HepG2 (cell line): ENCODE measurements at regions not wholly inside any gene's neighbourhood (a gene's known extent, or its start where the extent isn't known, plus 50 kb on each side); places are given as distances from the start of the nearest gene placed in this dataset.

Source experiments
- ATAC-seq: fragments of 200-7000 bp; cut with Tn5 transposase; 3 replicates; pipeline ENCODE4 v1.9.1; 2020; ENCODE audit warnings: mild to moderate bottlenecking, moderate library complexity
- BruUV-seq: library from RNA; stranded (reverse); fragments of 400-500 nt; replicated peaks from 2 replicates; lab custom pipeline; 2021; lab: Mats Ljungman, UMichigan
- CTCF ChIA-PET: fragments of 300-600 bp; formaldehyde crosslinking; extraction: SDS; loops from one replicate; lab custom pipeline; 2021; ENCODE audit warnings: low total read pairs, inconsistent platforms, low intra/inter-chr PET ratio; lab: Yijun Ruan, JAX
- POLR2A ChIA-PET: fragments of 350-600 bp; sonication (Branson Sonifier 250); formaldehyde crosslinking; loops from one replicate; lab custom pipeline; 2020; ENCODE audit warnings: antibody characterized with exemption, inconsistent platforms; lab: Yijun Ruan, JAX
- DNase-seq: peaks from one replicate; pipeline ENCODE4 v3.0.0-alpha.2; 2015; ENCODE audit warnings: low spot score
- FAIRE-seq: peaks from 3 replicates; lab custom pipeline; 2011; peaks lifted over from hg19 to GRCh38; lab: Jason Lieb, UNC
- H2AFZ ChIP-seq: one replicate; pipeline ENCODE4 v1.6.1; 2011; ENCODE audit warnings: low read length, inconsistent platforms
- H3K27ac ChIP-seq: fragments of 300-600 bp; 3 replicates; pipeline ENCODE4 v1.8.0; 2011; ENCODE audit warnings: mixed run types, mild to moderate bottlenecking, mixed read lengths, low read length, inconsistent platforms; ENCODE audit not compliant: insufficient read depth; ENCODE audit errors: extremely low read length
- H3K27me3 ChIP-seq, 2 experiments: fragments of 200-600 bp in 1 of 2; 2 replicates in 1 of 2; 3 replicates in 1 of 2; pipeline versions ENCODE4 v1.6.0 to v1.8.0; 2011; ENCODE audit warnings: low read length in 2 of 2, mild to moderate bottlenecking in 2 of 2, moderate library complexity in 2 of 2, inconsistent platforms in 1 of 2; ENCODE audit not compliant: insufficient read depth in 2 of 2, control insufficient read depth in 1 of 2
- H3K36me3 ChIP-seq, 2 experiments: fragments of 200-600 bp in 1 of 2; replicated peaks in 1 of 2; 2 replicates in 1 of 2; 3 replicates in 1 of 2; pipeline versions ENCODE4 v1.5.1 to v1.8.0; 2011; ENCODE audit warnings: low read length in 2 of 2, inconsistent platforms in 1 of 2; ENCODE audit not compliant: insufficient read depth in 2 of 2, control insufficient read depth in 1 of 2
- H3K4me1 ChIP-seq: 2 replicates; pipeline ENCODE4 v1.5.1; 2012; ENCODE audit warnings: low read length, inconsistent platforms; ENCODE audit not compliant: insufficient read depth
- H3K4me2 ChIP-seq: 2 replicates; pipeline ENCODE4 v1.6.0; 2011; ENCODE audit warnings: low read depth, low read length, inconsistent platforms
- H3K4me3 ChIP-seq, 3 experiments: fragments of 200-600 bp in 1 of 3; sonication (generic), shearing (Covaris generic) in 1 of 3; replicated peaks in 1 of 3; 2 replicates each; pipeline ENCODE4 v1.5.1; 2011 to 2016; ENCODE audit warnings: low read length in 3 of 3, inconsistent platforms in 2 of 3, low read depth in 2 of 3, mild to moderate bottlenecking in 2 of 3, control low read depth in 1 of 3, mixed read lengths in 1 of 3; ENCODE audit not compliant: insufficient read depth in 1 of 3
- H3K79me2 ChIP-seq: one replicate; pipeline ENCODE4 v1.6.1; 2011; ENCODE audit warnings: low read length, inconsistent platforms; ENCODE audit not compliant: insufficient read depth
- H3K9ac ChIP-seq: 2 replicates; pipeline ENCODE4 v1.6.0; 2011; ENCODE audit warnings: mild to moderate bottlenecking, low read depth, low read length, inconsistent platforms; ENCODE audit not compliant: insufficient read depth
- H3K9me3 ChIP-seq: 2 replicates; pipeline ENCODE4 v1.5.1; 2012; ENCODE audit warnings: mild to moderate bottlenecking, low read length
- H4K20me1 ChIP-seq: 2 replicates; pipeline ENCODE4 v1.6.0; 2011; ENCODE audit warnings: inconsistent platforms, mild to moderate bottlenecking, low read length, moderate library complexity; ENCODE audit not compliant: insufficient read depth
- CREM ChIP-seq, 2 experiments: sonication (generic) in 1 of 2; formaldehyde crosslinking in 1 of 2; IDR thresholded peaks; 2 replicates each; pipeline versions ENCODE4 v1.4.0 to v1.6.1; 2016 to 2020; ENCODE audit warnings: antibody characterized with exemption in 1 of 2, mild to moderate bottlenecking in 1 of 2, missing genetic modification reagents in 1 of 2
- EEA1 ChIP-seq: sonication (generic); formaldehyde crosslinking; IDR thresholded peaks from 2 replicates; pipeline ENCODE4 v1.5.1; 2020; ENCODE audit warnings: mild to moderate bottlenecking, missing genetic modification reagents, borderline replicate concordance
- FOXA3 ChIP-seq: IDR thresholded peaks from 2 replicates; pipeline ENCODE4 v1.6.1; 2016; ENCODE audit warnings: missing genetic modification reagents, missing compliant biosample characterization
- FUBP1 ChIP-seq: sonication (generic); formaldehyde crosslinking; IDR thresholded peaks from 2 replicates; pipeline ENCODE4 v1.5.1; 2020; ENCODE audit warnings: missing genetic modification reagents, mild to moderate bottlenecking, borderline replicate concordance
- NCOA1 ChIP-seq: sonication (generic); formaldehyde crosslinking; IDR thresholded peaks from 2 replicates; pipeline ENCODE4 v1.9.0; 2021; ENCODE audit warnings: missing genetic modification reagents
- NFKB2 ChIP-seq: sonication (generic); formaldehyde crosslinking; IDR thresholded peaks from 2 replicates; pipeline ENCODE4 v1.4.0; 2020; ENCODE audit warnings: missing genetic modification reagents, borderline replicate concordance
- NFRKB ChIP-seq: fragments of 450-650 bp; IDR thresholded peaks from 2 replicates; pipeline ENCODE4 v1.6.1; 2017
- PRPF4 ChIP-seq: fragments of 200-400 bp; formaldehyde crosslinking; IDR thresholded peaks from 2 replicates; pipeline ENCODE4 v1.6.1; 2016; ENCODE audit warnings: low read length, low read depth; ENCODE audit not compliant: poor library complexity, severe bottlenecking
- SOX6 ChIP-seq, 2 experiments: fragments of 450-650 bp in 1 of 2; sonication (generic) in 1 of 2; formaldehyde crosslinking in 1 of 2; IDR thresholded peaks; 2 replicates each; pipeline versions ENCODE4 v1.4.0 to v1.6.1; 2017 to 2020; ENCODE audit warnings: antibody characterized with exemption in 1 of 2, mild to moderate bottlenecking in 1 of 2, missing genetic modification reagents in 1 of 2
- ZNF224 ChIP-seq: sonication (generic); formaldehyde crosslinking; IDR thresholded peaks from 2 replicates; pipeline ENCODE4 v1.5.0; 2020; ENCODE audit warnings: mild to moderate bottlenecking, missing genetic modification reagents
- ZNF225 ChIP-seq: sonication (generic); formaldehyde crosslinking; IDR thresholded peaks from 2 replicates; pipeline ENCODE4 v1.4.0; 2020; ENCODE audit warnings: mild to moderate bottlenecking, missing genetic modification reagents
- ZNF280D ChIP-seq: sonication (generic); formaldehyde crosslinking; IDR thresholded peaks from 2 replicates; pipeline ENCODE4 v1.5.1; 2020; ENCODE audit warnings: mild to moderate bottlenecking, missing genetic modification reagents
- ZNF556 ChIP-seq: sonication (generic); formaldehyde crosslinking; IDR thresholded peaks from 2 replicates; pipeline ENCODE4 v1.4.0; 2020; ENCODE audit warnings: mild to moderate bottlenecking, missing genetic modification reagents, borderline replicate concordance
- ZZZ3 ChIP-seq: sonication (generic); formaldehyde crosslinking; IDR thresholded peaks from 2 replicates; pipeline ENCODE4 v1.4.0; 2020; ENCODE audit warnings: missing genetic modification reagents, mild to moderate bottlenecking, borderline replicate concordance
- WGBS: methylation state at CpG from one replicate; pipeline ENCODE4 v1.1.6; 2017; ENCODE audit warnings: low lambda C conversion rate; 5-methylcytosine and 5-hydroxymethylcytosine counted together
- in situ Hi-C: cut with HindIII; loops from 2 replicates; pipeline ENCODE4 v1.10.0; 2017; ENCODE audit warnings: low pct_unique_long_range_greater_than_20kb; ENCODE audit not compliant: extremely low pct_ligation_motif_present
- intact Hi-C: fragments of 100-400 bp; cut with micrococcal nuclease; formaldehyde crosslinking; loops from one replicate; pipeline ENCODE4 v1.10.0; 2022; ENCODE audit not compliant: unreplicated experiment

- no peak for FAIRE-seq
- no peak overlapping the region for H3K9ac ChIP-seq
- POLR2A ChIA-PET = no interaction called here
- no peak for ATAC-seq
- no peak overlapping the region for H3K4me2 ChIP-seq
- WGBS = 12% methylated on average over 4 of the region's 4 CpGs
- no peaks in the 10 kb centered on the region for H3K4me1 ChIP-seq
- H4K20me1 ChIP-seq = no peaks in the 10 kb centered on the region
- CTCF ChIA-PET = no interaction called here
- no peaks in the 10 kb centered on the region for H3K79me2 ChIP-seq
- H3K27me3 ChIP-seq = peaks cover 1 to 19% of the 10 kb centered on the region in 2 experiments; a peak in 2 of 5 replicates
- DNase-seq = no peak
- no peak overlapping the region for H2AFZ ChIP-seq
- no peak for TF ChIP-seq NCOA1 (CRISPR knock-in tag)
- TF ChIP-seq FOXA3 (CRISPR knock-in tag) = no peak
- no peak for TF ChIP-seq ZNF224
- no peak for TF ChIP-seq CREM (IDR thresholded peaks at IDR 0.05)
- TF ChIP-seq CREM (CRISPR knock-in tag; IDR thresholded peaks at IDR 0.05) = no peak
- TF ChIP-seq FUBP1 (CRISPR knock-in tag) = no peak
- no peak for TF ChIP-seq PRPF4
- TF ChIP-seq EEA1 (CRISPR knock-in tag) = no peak
- no peak for TF ChIP-seq ZNF225 (CRISPR knock-in tag)
- TF ChIP-seq ZNF280D = no peak
- TF ChIP-seq NFRKB = no peak
- no peak for TF ChIP-seq NFKB2 (CRISPR knock-in tag)
- no peak for TF ChIP-seq ZNF556 (CRISPR knock-in tag)
- no peak for TF ChIP-seq SOX6 (IDR thresholded peaks at IDR 0.05)
- no peak for TF ChIP-seq SOX6 (CRISPR knock-in tag; IDR thresholded peaks at IDR 0.05)
- TF ChIP-seq ZZZ3 = no peak
- in situ Hi-C loops (no loop called here), intact Hi-C loops (no loop called here)
- H3K36me3 ChIP-seq = no peaks in the 10 kb centered on the region
- H3K9me3 ChIP-seq = no peaks in the 10 kb centered on the region
- BruUV-seq = no TSS peak
- no peak overlapping the region for H3K27ac ChIP-seq
- H3K4me3 ChIP-seq = no peak overlapping the region
These were observed 142.4 kb downstream of the ICE1 start for GRCh38 chr5:5564898-5565297.
